ENCODE measurements at regions not wholly inside any gene's neighbourhood (a gene's known extent, or its start where the extent isn't known, plus 50 kb on each side); places are given as distances from the start of the nearest gene placed in this dataset.

DNA sequence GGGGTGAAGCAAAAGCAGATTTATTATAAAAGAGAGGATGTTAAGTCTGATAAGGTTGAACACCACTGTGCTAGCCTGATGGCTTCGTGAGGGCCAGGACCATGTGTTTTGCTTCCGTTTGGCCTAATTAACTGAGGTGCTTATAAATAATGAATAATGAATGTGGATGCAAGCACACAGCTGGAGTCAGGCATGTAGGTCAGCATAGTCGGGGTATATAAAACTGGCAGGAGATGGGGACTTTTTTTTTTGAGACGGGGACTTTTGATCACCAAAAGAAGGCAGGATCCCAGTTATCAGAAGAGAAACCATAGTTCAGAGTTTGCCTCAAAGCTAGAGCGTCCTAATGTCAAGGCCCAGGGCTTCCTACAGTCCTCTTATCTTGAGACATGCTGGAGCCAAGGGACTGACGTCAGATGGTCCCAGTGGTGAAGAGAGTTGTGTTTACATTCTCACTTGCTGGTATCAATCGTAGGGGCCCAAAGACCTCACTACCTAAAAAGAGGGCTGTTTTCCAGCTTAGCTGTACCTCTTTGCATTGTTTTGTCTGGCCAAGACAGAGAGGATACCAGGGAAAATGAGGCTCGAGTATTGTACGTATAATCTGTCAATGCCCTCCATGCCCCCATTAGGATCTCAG, 50.4 kb downstream of the RTL9 start:
- no peak for DNase-seq
- Mint-ChIP-seq H3K27ac (no peak overlapping the region), H3K27me3 (peaks cover 2% of the 10 kb centered on the region), H3K4me3 (no peak overlapping the region), H3K36me3 (ENCODE audit: low read depth) (no peaks in the 10 kb centered on the region), H3K9me3 (no peaks in the 10 kb centered on the region), H3K4me1 (peaks cover 6% of the 10 kb centered on the region)
- intact Hi-C loops (cut with micrococcal nuclease), result loop anchor here (1.0 kb wide), 3 partner anchors 249 to 263 kb away; no protein-coding TSS in a partner anchor

DNA sequence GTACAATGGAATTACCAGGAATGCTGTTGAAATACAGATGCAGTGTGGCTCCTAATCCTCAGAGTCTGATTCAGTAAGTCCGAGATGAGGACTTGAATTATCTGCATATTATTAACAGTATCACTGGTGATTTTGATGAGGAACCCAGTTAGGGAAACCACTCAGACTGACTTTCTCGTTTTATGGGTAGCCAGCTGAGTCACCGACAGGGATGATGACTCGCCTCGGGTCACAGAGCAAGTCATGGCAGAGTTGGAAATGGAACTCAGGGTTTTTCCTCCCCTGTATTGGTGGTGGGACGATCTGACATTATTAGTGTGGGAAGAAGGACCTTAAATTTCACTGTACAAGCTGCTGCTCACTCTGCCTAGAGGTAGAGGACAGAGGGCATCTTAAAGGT, 51.3 kb downstream of the RTL9 start:
- Mint-ChIP-seq H3K27me3 (peaks cover 2% of the 10 kb centered on the region), H3K27ac (no peak overlapping the region), H3K4me1 (peaks cover 6% of the 10 kb centered on the region), H3K4me3 (no peak overlapping the region), H3K9me3 (no peaks in the 10 kb centered on the region), H3K36me3 (ENCODE audit: low read depth) (no peaks in the 10 kb centered on the region)
- no peak for DNase-seq
- intact Hi-C loops (cut with micrococcal nuclease), result loop anchor here (5.0 kb wide), 1 partner anchor 93 kb away; the partner anchor contains the start of gene AMMECR1

DNA sequence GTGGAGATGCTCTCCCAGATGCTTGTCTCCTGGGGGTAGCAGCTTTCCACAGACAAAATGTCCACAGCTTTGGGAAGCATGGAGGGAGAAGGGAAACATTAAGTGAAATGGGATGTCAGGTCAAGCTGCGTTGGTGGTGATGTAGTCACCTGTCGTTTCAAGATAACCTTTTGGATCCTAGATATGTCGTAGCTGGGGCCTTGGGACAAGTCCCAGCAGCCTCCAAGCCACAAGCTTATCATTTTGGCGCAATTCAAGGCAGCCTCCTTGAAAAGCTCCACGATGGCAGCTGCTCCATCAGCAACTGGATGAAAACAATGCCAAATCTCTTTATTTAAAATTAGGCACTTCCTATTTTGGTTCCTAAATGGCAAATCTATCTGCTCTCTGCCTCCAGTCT, 52.0 kb downstream of the RTL9 start:
- H3K27ac Mint-ChIP-seq, result no peak overlapping the region
- intact Hi-C loops (cut with micrococcal nuclease), result loop anchor here (5.0 kb wide), 1 partner anchor 93 kb away; the partner anchor contains the start of gene AMMECR1
- DNase-seq, result no peak
- no peaks in the 10 kb centered on the region for H3K9me3 Mint-ChIP-seq
- H3K4me1 Mint-ChIP-seq, result peaks cover 6% of the 10 kb centered on the region
- H3K36me3 Mint-ChIP-seq (ENCODE audit: low read depth), result no peaks in the 10 kb centered on the region
- peaks cover 2% of the 10 kb centered on the region for H3K27me3 Mint-ChIP-seq
- no peak overlapping the region for H3K4me3 Mint-ChIP-seq

- intact Hi-C loops (cut with micrococcal nuclease), result loop anchor here (1.0 to 5.0 kb wide), 2 partner anchors 96 to 253 kb away; partner anchors contain the start of gene AMMECR1
- Mint-ChIP-seq H3K4me1 (peaks cover 6% of the 10 kb centered on the region), H3K9me3 (no peaks in the 10 kb centered on the region), H3K27me3 (peaks cover 2% of the 10 kb centered on the region), H3K4me3 (no peak overlapping the region), H3K27ac (no peak overlapping the region), H3K36me3 (ENCODE audit: low read depth) (no peaks in the 10 kb centered on the region)
- DNase-seq, result peak; percentile 88
Observed at GRCh38 chrX:110412971-110413726, 54.5 kb downstream of the RTL9 start.

GRCh38 chrX:110413727-110414124, 55.1 kb downstream of the RTL9 start:
- Mint-ChIP-seq H3K36me3 (ENCODE audit: low read depth) (no peaks in the 10 kb centered on the region), H3K4me1 (peaks cover 6% of the 10 kb centered on the region), H3K9me3 (no peaks in the 10 kb centered on the region), H3K27ac (peak overlapping the region; percentile 13), H3K4me3 (no peak overlapping the region), H3K27me3 (peaks cover 2% of the 10 kb centered on the region)
- no peak for DNase-seq
- intact Hi-C loops (cut with micrococcal nuclease), result loop anchor here (1.0 to 5.0 kb wide), 2 partner anchors 96 to 253 kb away; partner anchors contain the start of gene AMMECR1

DNA sequence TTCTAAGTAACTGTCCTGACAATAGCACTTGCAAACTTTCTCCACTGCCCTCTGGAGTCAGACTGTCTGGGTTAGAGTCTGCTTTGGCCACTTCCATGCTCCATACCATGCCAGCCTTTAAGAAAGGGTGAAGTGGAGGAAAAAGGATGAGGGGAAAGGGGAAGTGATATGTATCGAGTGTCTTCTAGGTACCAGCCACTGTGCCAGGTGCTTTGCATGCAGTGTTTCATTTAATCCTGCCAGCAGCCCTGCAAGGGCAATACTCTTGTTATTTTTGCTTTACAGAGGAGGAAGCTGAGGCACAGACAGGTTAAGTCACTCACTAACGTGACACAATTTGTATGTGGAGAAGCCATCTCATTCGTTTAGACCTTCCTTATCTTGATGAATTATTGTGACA, 55.6 kb downstream of the RTL9 start:
- H3K36me3 Mint-ChIP-seq (ENCODE audit: low read depth), result no peaks in the 10 kb centered on the region
- intact Hi-C loops (cut with micrococcal nuclease), result loop anchor here (5.0 kb wide), 1 partner anchor 97 kb away; the partner anchor contains the start of gene AMMECR1
- H3K4me1 Mint-ChIP-seq, result peaks cover 6% of the 10 kb centered on the region
- H3K27ac Mint-ChIP-seq, result no peak overlapping the region
- H3K27me3 Mint-ChIP-seq, result peaks cover 2% of the 10 kb centered on the region
- no peak for DNase-seq
- no peak overlapping the region for H3K4me3 Mint-ChIP-seq
- no peaks in the 10 kb centered on the region for H3K9me3 Mint-ChIP-seq

- Mint-ChIP-seq H3K4me1 (peaks cover 5% of the 10 kb centered on the region), H3K9me3 (no peaks in the 10 kb centered on the region), H3K4me3 (no peak overlapping the region), H3K27me3 (peaks cover 2% of the 10 kb centered on the region), H3K36me3 (ENCODE audit: low read depth) (no peaks in the 10 kb centered on the region), H3K27ac (no peak overlapping the region)
- DNase-seq, result no peak
- intact Hi-C loops (cut with micrococcal nuclease), result loop anchor here (5.0 kb wide), 1 partner anchor 98 kb away; the partner anchor contains the start of gene AMMECR1
Observed at GRCh38 chrX:110414679-110415439, 56.2 kb downstream of the RTL9 start.

- Mint-ChIP-seq H3K36me3 (ENCODE audit: low read depth) (no peaks in the 10 kb centered on the region), H3K9me3 (no peaks in the 10 kb centered on the region), H3K27me3 (peaks cover 2% of the 10 kb centered on the region), H3K27ac (no peak overlapping the region), H3K4me1 (peaks cover 2% of the 10 kb centered on the region), H3K4me3 (no peak overlapping the region)
- intact Hi-C loops (cut with micrococcal nuclease), result no loop called here
- DNase-seq, result no peak
Observed at GRCh38 chrX:110415440-110416170, 57.0 kb downstream of the RTL9 start.

DNA sequence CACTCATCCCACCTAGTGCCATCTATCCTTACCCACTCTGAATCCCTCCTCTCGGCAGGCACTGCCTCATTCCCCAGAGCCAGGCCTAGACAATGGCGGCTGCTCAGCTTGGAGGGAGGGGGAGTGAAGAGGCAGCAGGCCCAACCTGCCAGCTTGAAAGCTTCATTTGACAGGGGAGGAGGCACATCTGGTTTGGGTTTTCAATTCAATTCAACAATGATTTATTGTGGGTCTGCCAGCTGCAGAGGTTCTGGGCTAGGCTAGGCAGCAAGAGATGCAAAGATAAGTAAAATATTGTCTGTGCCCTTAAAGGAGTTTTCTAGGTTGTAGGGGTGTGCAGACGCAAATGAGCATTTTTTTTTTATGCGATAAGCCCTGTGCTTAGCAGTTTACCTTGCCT, 58.5 kb downstream of the RTL9 start:
- H3K9me3 Mint-ChIP-seq, result no peaks in the 10 kb centered on the region
- no peak overlapping the region for H3K4me3 Mint-ChIP-seq
- intact Hi-C loops (cut with micrococcal nuclease), result no loop called here
- H3K36me3 Mint-ChIP-seq (ENCODE audit: low read depth), result no peaks in the 10 kb centered on the region
- H3K4me1 Mint-ChIP-seq, result peaks cover 2% of the 10 kb centered on the region
- DNase-seq, result no peak
- no peak overlapping the region for H3K27ac Mint-ChIP-seq
- peaks cover 2% of the 10 kb centered on the region for H3K27me3 Mint-ChIP-seq

GRCh38 chrX:110418316-110419235, 59.9 kb downstream of the RTL9 start:
- no peak for DNase-seq
- Mint-ChIP-seq H3K27me3 (no peaks in the 10 kb centered on the region), H3K4me3 (no peak overlapping the region), H3K36me3 (ENCODE audit: low read depth) (no peaks in the 10 kb centered on the region), H3K27ac (no peak overlapping the region), H3K4me1 (no peaks in the 10 kb centered on the region), H3K9me3 (no peaks in the 10 kb centered on the region)
- intact Hi-C loops (cut with micrococcal nuclease), result no loop called here

GRCh38 chrX:110419512-110419911, 60.9 kb downstream of the RTL9 start:
- H3K4me3 Mint-ChIP-seq, result no peak overlapping the region
- H3K9me3 Mint-ChIP-seq, result no peaks in the 10 kb centered on the region
- no peaks in the 10 kb centered on the region for H3K36me3 Mint-ChIP-seq (ENCODE audit: low read depth)
- H3K27ac Mint-ChIP-seq, result no peak overlapping the region
- no peaks in the 10 kb centered on the region for H3K4me1 Mint-ChIP-seq
- H3K27me3 Mint-ChIP-seq, result no peaks in the 10 kb centered on the region
- DNase-seq, result no peak
- intact Hi-C loops (cut with micrococcal nuclease), result no loop called here

GRCh38 chrX:110420771-110421499, 62.3 kb downstream of the RTL9 start:
- DNase-seq, result no peak
- H3K27me3 Mint-ChIP-seq, result no peaks in the 10 kb centered on the region
- H3K9me3 Mint-ChIP-seq, result no peaks in the 10 kb centered on the region
- no peak overlapping the region for H3K4me3 Mint-ChIP-seq
- H3K4me1 Mint-ChIP-seq, result no peaks in the 10 kb centered on the region
- H3K27ac Mint-ChIP-seq, result no peak overlapping the region
- no peaks in the 10 kb centered on the region for H3K36me3 Mint-ChIP-seq (ENCODE audit: low read depth)
- intact Hi-C loops (cut with micrococcal nuclease), result no loop called here
